ENCODE measurements at regions not wholly inside any gene's neighbourhood (a gene's known extent, or its start where the extent isn't known, plus 50 kb on each side); places are given as distances from the start of the nearest gene placed in this dataset.

DNA sequence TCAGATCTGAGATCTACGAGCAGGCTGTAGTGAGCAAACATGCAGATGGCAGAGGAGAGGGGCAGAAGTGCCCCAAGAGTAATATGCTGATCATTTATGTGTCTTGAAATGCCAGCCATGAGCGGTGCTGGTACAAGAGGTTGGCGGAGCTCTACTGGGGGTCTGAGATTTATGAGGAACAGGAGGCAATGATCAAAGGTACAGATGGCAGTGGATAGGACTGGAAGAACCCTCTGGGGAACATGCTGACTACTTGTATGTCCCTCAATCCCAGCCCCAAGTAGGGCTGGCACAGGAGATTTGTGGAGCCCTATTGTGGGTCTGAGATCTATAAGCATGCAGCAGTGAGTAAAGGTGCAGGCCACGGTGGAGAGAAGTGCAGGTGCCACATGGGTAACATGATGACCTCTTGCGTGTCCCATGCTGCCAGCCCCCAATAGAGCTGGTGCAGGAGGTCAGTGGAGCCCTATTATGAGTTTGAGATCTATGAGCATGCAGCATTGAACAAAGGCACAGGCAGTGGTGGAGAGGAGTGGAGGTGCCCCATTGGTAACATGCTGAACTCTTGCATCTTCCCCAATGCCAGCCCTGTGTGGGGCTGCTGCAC lies 97.2 kb upstream of the ZNF678 start:
- TF ChIP-seq POLR2AphosphoS5 (IDR thresholded peaks at IDR 0.05; ENCODE audit: borderline replicate concordance, low read depth, low read length) (no peak), EZH2 (IDR thresholded peaks at IDR 0.05) (no peak), FOXP2 (optimal IDR thresholded peaks at IDR 0.05; ENCODE audit: control extremely low read depth, extremely low read length, insufficient read depth) (no peak)

Measured in SK-N-MC (cell line).